ENCODE measurements at regions not wholly inside any gene's neighbourhood (a gene's known extent, or its start where the extent isn't known, plus 50 kb on each side); places are given as distances from the start of the nearest gene placed in this dataset.

DNA sequence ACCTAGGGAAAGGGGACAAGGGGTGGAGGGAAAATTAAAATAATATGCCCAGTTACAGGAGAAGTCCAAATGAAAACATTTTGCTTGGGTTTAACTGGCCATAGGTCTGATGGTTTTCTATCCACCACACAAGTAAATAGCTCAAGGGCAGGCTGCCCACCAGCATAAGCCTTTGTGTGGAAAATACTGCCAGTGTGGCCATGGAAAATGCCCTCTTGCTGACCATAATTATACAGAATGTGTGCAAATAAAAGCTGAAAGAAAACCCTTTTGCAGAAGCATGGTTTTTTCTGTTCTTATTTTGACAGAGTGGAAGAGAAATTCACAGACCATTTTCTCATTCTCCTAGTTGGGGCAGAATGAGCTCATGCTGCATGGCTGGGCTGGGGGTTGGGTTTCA, 111.3 kb upstream of the SIX2 start:
- TF ChIP-seq, protein P1, sequence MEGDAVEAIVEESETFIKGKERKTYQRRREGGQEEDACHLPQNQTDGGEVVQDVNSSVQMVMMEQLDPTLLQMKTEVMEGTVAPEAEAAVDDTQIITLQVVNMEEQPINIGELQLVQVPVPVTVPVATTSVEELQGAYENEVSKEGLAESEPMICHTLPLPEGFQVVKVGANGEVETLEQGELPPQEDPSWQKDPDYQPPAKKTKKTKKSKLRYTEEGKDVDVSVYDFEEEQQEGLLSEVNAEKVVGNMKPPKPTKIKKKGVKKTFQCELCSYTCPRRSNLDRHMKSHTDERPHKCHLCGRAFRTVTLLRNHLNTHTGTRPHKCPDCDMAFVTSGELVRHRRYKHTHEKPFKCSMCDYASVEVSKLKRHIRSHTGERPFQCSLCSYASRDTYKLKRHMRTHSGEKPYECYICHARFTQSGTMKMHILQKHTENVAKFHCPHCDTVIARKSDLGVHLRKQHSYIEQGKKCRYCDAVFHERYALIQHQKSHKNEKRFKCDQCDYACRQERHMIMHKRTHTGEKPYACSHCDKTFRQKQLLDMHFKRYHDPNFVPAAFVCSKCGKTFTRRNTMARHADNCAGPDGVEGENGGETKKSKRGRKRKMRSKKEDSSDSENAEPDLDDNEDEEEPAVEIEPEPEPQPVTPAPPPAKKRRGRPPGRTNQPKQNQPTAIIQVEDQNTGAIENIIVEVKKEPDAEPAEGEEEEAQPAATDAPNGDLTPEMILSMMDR (conservative IDR thresholded peaks at IDR 0.05), result no peak
- no peak overlapping the region for H3K27ac ChIP-seq

DNA sequence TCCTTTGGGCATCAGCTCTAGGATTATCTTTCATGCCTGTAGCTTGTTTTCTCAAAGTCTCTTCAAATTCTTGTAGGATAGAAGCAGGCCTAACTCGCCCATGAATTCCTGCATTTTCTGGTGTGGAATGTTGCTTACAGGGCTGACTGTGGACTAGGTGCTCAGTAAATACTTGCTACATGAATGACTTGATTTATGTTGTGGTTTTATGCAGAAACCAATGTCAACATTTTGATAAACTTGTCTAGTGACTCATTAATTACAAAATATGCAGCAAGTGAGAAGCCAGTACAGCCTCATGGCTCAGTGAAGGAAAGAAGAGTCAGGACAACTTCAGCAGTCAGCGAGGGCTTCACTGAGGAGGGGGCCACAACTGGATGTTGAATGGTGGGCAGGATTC, 110.6 kb upstream of the SIX2 start:
- TF ChIP-seq, protein P1 (conservative IDR thresholded peaks at IDR 0.05), result no peak

DNA sequence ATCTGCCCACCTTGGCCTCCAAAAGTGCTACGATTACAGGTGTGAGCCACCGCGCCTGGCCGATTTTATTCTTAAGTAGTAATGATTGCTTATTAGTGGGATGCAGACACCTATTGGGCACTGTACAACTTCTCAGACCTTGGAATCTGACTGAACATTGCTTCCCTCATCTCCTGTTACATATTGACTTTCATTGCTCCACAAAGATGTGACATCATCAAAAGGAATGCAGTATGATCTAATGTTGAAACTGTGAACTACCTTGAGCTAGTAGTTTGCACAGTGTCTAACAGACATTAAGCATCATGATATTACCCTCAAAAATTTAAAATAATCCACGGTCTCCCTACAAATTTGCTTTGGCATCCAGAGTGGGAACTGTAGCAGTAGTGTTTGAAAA, 109.8 kb upstream of the SIX2 start:
- no peak overlapping the region for H3K27ac ChIP-seq
- TF ChIP-seq, protein P1 (conservative IDR thresholded peaks at IDR 0.05), result no peak

More for the DNA sequence above, 110.6 kb upstream of the SIX2 start:
- no peak overlapping the region for H3K27ac ChIP-seq

DNA sequence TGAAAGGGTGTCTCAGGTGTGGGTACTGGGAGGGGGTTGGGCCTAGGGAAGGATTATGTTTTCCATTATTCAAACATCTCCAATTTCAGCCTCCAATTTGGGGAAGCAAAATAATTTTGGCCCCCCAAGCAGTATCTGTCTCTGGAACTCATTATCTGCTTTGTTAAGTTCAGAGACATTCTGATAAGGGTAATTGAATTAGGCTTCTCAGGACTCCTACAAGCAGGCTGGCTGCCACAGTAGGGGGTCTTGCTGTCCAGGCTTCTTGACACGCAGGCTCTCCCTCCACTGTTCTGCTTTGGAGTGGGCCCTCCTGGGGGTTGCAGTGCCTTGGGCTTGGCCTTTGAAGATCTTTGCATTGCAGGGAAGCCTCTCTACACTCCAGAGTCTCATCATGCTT, 108.1 kb upstream of the SIX2 start:
- H3K27ac ChIP-seq, result no peak overlapping the region
- TF ChIP-seq, protein P1 (conservative IDR thresholded peaks at IDR 0.05), result no peak

DNA sequence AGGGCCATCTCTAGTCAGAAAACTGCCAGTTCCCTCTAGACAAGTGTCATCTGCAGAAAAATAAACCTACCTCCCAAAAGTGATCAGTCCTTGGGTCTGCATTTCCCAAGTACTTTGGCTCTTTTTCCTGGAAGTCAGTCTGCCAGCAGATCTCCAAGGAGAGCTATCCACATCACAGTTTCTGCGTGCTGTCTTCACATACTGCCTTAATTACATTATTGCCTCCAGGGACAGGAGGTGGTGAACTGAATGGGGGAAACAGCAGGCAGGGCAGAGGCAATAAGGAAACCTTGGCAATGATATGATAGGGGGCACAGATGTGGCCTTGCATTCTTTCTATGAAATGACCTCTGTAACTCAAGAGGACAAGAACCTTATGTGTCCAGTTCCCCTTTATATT, 105.9 kb upstream of the SIX2 start:
- H3K27ac ChIP-seq, result no peak overlapping the region
- TF ChIP-seq, protein P1 (conservative IDR thresholded peaks at IDR 0.05), result no peak

DNA sequence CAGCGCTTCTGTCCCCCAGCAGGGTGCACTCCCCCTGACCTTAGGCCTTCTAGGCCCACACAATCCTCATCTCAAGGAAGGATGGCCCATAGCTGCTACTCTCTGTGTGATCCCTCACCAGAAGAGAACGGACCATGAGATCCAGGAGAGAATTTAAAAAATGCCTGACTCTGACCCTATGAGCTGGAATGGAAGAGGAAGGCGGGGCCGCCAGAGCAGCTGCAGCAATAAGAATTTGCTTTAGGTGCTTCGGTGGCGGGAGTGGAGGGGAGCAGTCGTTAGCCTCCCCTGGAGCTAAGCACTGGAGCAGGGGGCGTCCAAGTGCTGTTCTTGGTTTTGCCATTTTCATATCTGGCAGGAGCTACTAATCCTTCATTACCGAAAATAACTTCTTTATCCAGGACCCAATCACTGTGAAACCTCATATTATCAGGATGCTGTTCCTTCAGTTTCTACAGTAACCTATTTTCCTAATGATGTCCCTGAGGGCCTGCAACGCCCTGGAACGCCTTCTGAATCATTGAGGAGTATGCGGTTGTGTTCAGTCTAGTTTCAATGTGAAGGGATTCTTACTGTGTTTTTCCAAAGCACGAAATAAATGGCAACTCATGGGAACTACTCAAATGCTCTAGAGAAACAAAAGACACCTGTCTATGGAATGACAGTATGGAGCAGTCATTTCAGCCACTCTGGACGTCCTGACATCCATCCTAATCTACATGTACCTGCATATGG, 105.1 kb upstream of the SIX2 start:
- TF ChIP-seq, protein P1 (conservative IDR thresholded peaks at IDR 0.05), result no peak
- H3K27ac ChIP-seq, result no peak overlapping the region

DNA sequence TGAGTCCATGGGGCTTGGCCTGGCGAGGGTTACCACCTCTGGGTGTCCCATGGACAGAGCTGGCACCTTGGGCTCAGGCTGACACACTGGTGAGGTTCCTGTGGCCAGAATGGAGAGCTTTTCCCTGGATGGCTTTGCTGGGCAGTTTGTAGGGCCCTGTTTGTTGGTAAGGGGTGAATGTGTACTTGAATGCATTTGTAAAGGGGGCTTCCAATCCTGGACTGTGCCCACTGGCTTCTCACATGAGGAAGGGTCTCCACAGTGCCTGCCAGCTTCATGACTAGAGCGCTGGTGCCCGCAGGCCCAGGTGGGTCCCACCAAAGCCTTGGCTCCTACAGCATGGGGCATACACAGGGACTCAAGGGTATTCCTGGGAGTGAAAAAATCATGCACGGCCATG, 103.5 kb upstream of the SIX2 start:
- TF ChIP-seq, protein P1 (conservative IDR thresholded peaks at IDR 0.05), result no peak
- H3K27ac ChIP-seq, result no peak overlapping the region

Data from VCaP (cell line).